Erythroblast (primary cell): ENCODE measurements at regions not wholly inside any gene's neighbourhood (a gene's known extent, or its start where the extent isn't known, plus 50 kb on each side); places are given as distances from the start of the nearest gene placed in this dataset.

ENCODE experiments used
- DNase-seq, 2 experiments: peaks; one replicate each; lab custom pipeline; 2025; lab: John Stamatoyannopoulos, UW
- GATA1 ChIP-seq: IDR thresholded peaks from 2 replicates; pipeline ENCODE4 v1.6.1; 2011; ENCODE audit warnings: low read depth, mild to moderate bottlenecking, control low read depth, low read length, moderate library complexity
- POLR2A ChIP-seq: IDR thresholded peaks from 2 replicates; pipeline ENCODE4 v1.6.1; 2011; ENCODE audit warnings: mild to moderate bottlenecking, low read length

DNA sequence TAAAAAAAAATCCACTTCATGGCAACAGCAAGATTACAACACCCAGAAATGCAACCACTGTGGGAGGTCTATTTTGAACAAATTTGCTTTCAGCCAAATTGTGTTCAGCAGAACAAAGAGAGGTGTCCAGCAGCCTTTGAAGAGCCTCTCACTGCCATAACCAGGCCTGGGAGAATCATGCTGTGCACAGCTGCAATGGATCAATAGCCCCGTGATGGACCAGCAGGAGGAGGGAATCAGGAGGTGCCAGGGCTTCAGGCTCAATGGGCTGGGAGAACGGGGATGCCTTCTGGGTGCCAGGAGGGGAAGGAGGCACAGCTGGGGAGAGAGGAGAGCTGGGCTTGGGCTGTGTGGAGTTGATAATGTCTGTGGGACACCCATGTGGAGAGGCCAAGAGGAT is 366.2 kb upstream of the EEF2KMT start:
- TF ChIP-seq GATA1 (no peak), POLR2A (no peak)
- DNase-seq: no peak

DNA sequence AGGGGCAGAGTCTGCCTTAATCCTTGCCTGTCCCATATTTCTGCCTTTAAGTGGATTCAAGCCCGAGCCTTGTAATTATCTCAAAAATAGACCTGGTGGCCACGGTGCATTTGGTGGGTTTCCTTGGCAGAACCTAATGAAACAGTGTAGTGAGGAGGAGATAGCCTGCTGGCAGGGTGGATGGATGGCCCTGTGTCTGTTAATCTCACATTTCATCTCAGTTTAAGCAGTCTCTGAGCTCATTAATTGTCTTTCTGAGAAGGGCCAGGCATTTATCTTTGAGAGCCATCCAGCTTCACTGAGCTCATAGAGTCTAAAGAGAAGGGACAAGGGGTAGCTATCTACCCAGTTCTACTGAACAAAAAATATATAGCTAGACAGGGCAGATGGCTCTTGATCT is 364.0 kb upstream of the EEF2KMT start:
- no peak for TF ChIP-seq POLR2A
- TF ChIP-seq GATA1: no peak
- no peak for DNase-seq

DNA sequence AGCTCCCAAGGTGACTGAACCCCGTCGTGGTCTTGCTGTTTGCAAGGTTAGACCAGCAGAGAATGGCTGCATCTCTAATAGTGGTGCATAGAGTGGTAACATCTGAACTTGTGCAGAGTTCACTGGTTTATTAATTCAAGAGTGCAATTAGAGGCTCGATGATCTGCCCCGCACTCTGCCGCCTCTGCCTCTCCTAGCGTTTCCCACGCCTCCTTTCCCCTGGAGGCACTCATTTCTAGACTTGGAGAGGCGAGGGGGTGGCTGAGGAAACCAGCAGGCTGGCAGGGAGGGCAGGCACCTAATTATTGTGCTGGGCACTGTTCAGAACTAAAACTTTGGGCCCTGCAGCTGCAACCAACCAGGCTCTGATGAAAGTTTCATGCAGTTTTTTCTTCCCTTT is 363.5 kb upstream of the EEF2KMT start:
- TF ChIP-seq GATA1: no peak
- no peak for TF ChIP-seq POLR2A
- DNase-seq: no peak

DNA sequence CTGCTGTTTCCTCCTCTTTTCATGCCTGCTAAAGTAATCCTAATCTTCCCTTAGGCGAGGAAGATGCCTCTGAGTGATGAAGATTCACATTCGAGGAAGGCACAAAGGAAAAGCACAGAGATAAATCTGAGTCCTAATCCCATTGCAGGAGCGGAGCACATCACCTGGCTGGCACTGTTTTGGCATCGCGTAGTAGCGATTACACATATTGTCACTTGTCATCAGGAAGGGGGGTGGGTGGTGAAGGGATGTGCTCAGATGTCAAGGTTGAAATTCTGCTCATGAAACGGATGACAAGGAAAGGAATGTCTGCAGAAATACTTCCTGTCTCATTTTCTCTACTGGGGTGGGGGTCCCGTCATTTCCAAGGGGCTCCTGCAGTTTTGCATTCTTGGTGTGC is 363.1 kb upstream of the EEF2KMT start:
- TF ChIP-seq GATA1: no peak
- TF ChIP-seq POLR2A: no peak
- DNase-seq: no peak

DNA sequence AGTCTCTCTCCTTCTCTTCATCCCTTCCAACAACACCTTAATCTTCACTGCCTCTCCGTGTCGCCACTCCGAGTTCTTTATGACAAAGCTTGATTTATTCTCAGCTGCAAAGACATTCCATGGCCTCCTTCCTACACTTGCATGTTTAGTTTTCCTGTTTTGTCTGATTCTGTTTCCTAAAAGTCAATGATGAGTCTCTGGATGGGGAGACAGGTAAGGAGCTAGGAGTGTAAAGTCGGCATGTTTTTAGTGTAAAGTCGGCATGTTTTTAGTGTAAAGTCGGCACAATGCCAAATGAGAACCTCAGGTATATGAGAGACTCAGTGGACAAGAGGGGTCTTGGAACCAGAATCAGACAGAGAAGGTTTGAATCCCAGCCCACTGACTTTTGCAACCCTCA is 362.3 kb upstream of the EEF2KMT start:
- no peak for DNase-seq
- TF ChIP-seq POLR2A: no peak
- no peak for TF ChIP-seq GATA1

DNA sequence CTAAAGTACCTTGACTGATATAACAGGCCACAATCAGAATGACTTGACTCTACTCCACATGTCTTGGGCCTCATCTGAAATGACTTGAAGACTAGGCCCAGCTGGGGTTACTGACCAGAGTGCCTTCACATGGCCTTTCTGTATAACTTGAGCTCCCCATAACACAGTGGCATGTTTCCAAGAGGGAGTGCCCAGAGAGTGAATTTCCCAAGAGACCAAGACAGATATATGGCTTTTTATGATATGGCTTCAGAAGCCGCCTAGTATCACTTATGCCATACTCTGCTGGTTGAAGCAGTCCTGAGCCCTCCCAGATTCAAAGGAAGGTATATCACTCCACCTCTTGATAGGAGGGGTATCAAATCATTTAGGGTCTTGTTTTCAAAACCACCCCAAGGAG is 357.5 kb upstream of the EEF2KMT start:
- DNase-seq: no peak
- no peak for TF ChIP-seq GATA1
- no peak for TF ChIP-seq POLR2A

DNA sequence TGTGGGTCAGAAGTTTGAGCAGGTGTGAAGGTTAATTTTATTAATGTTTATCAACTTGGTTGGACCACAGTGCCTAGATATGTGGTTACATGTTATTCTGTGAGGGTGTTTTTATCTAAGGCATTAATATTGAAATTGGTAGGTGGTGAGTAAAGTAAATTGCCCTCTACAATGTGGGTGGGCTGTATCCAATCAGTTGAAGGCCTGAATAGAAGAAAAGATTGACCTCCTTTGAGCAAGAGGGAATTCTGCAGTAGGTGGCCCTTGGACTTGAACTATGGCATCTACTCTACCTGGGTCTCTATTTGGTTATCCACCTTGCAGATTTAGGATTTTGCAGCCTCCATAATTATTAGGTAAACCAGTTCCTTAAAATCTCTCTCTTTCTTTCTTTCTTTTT is 356.8 kb upstream of the EEF2KMT start:
- no peak for DNase-seq
- TF ChIP-seq GATA1: no peak
- no peak for TF ChIP-seq POLR2A

DNA sequence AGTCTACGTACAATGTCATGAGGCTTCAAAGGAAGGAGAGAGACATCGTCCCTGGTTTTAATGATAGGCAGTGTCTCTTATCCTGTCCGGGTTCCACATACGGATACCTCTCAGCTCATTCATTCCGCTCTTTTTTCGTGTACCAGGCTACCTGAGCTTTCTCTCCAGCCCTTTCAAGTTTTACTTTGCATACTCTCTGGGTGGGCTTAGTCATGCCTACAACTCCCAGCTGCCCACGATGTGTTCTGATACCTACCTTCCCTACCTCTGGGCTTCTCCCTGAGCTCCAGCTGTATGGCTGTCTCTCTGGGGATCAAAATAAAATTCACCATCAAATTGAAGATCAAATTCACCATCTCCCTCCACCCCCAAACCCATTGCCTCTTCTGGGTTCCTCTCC is 354.0 kb upstream of the EEF2KMT start:
- no peak for TF ChIP-seq GATA1
- no peak for TF ChIP-seq POLR2A
- DNase-seq: no peak

DNA sequence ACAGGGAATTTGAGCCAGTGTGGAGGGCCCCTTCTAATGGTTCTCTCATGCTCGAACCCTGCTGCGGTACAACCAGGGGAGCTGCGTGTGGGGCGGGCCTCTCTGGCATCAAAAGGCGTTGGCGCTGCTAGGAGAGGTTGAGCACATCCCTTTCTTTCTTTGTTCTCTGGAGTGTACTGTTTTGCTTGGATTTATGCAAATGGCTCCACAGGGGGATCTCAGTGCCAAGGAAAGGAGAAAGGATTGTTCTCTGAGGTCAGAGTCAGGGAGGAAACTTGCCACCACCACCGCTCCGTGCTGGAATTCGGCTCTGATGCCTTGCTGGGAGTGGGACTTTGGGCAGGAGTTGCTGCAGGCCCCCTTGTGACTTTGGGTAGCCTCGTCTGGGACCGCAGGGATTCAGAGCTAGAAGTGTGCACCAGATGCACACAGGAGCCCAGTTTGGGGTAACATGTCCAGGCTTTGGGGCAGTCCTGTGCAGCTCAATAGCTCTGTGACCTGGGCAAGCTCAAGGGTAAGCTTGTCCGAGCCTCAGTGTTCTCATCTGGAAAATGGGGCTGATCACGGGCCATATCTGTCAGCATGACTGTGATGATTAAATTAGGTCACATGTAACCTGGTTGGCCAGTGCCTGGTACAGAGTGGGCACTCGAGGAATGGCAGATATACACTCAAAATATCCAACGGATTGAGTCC is 353.0 kb upstream of the EEF2KMT start:
- DNase-seq: no peak
- TF ChIP-seq GATA1 (no peak), POLR2A (no peak)

DNA sequence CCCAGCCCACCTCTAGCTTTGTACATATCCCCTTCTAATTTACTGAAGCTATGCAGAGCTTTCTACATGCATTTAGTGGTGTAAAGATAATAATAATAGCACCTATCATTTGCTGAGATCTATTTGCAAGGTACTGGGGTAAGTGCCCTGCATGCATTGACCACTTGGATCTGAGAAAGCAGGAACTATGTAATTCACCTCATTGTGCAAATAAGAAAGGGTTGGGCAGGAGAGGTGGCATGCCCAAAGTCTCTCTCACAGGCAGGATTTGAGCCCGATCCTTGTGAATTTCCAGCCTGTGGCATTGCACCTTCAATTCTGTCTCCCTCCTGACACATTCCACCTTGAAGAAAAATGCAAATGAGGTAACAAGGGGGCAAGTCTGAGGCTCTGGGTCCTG is 352.3 kb upstream of the EEF2KMT start:
- no peak for DNase-seq
- no peak for TF ChIP-seq POLR2A
- no peak for TF ChIP-seq GATA1

DNA sequence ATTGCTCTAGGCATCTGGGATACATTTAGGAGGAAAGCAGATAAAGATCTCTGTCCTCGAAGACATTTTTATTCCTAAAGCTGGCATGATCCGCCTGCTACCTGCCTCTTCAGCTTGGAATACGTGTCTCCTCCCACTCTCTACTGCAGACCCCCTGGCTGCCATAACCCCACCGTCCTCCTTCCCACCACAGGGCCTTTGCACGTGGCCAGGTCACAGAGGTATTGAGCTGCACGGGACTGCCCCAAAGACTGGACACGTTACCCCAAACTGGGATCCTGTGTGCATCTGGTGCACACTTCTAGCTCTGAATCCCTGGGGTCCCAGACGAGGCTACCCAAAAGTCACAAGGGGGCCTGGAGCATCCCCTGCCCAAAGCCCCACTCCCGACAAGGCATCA is 351.2 kb upstream of the EEF2KMT start:
- no peak for DNase-seq

DNA sequence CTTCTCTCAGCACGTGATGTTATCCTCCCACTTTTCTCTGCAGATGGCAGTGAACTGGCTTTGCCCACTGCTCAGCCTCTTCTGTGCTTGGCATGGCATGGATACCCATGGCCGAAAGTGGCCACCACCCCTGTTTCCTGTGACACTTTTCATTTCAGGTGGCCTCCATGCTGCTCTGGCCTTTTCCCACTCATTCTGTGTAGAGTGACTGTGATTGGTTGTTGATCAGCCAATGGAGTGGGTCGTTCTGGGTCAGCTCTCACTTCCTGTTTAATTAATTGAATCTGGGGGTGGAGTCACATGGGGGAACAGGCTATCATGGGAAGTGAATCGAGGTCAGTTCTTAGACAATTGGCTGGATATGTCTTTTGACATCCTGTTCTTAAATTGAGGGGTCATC is 350.1 kb upstream of the EEF2KMT start:
- TF ChIP-seq GATA1: no peak
- no peak for TF ChIP-seq POLR2A
- no peak for DNase-seq

More for the DNA sequence above, 351.2 kb upstream of the EEF2KMT start:
- TF ChIP-seq POLR2A: no peak
- no peak for TF ChIP-seq GATA1

DNA sequence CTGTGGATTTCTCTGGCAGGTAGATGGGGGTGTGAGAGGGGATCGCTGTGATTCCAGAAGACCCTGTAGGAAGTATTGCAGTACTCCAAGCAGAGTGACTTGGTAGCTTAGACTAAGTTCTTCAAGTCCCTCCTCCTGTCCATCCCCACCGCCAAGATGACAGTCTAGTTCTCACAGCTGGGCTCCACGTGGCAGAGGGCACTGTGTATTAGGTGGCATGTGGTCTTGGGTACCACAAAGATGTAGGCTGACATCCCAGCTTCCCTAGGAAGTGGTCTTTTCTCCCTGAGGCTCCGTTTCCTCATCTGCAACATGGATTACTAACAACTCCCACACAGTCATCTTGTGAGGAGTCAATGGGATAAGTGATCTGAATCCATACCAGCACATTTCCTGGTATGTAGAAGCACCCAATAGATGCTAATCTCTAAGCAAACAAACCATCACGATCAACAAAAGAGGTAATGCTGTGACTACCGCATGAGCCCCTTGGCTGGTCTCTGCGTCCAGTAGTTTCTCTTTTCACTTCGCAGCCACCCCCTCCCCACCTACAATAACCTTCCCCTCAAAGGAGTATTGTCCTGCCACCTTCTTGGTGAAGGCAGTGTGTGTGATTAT is 349.1 kb upstream of the EEF2KMT start:
- no peak for DNase-seq
- no peak for TF ChIP-seq GATA1
- no peak for TF ChIP-seq POLR2A

DNA sequence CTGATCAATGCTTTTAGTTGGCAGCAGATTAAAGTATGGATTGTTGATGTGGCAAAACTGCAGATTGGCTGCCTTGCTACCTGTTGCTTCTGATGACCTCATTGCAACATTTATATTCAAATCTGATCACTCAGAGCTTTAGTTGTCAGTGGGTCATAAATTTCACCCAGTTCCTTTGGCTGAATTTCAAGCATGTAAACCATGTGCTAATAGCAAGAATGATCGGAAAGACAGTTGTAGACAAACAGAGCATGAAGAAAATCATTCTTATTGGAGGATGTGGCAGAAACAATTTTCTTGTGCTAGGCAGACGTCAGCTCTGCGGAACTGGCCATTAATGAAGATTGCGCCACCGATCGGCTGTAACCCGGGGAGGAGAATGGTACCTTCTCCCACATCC is 346.6 kb upstream of the EEF2KMT start:
- DNase-seq: no peak
- TF ChIP-seq GATA1 (no peak), POLR2A (no peak)

DNA sequence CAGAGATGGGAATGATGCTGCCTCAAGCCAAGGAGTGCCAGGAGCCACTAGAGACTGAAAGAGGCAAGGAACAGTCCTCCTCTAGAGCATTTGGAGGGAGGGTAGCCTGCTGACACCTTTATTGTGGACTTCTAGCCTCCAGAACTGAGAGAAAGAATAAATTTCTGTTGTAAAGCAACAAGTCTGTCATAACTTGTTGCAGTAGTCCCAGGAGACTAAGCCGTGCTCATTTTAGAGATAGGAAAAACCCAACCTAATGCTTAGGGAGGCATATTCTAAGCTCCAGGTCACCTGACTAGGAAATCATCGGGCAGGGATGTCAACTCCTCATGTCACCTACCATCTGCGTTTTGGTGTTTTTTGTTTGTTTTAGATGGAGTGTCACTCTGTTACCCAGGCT is 345.4 kb upstream of the EEF2KMT start:
- no peak for TF ChIP-seq GATA1
- no peak for TF ChIP-seq POLR2A
- DNase-seq: no peak
